H1 (cell line): ENCODE measurements at regions not wholly inside any gene's neighbourhood (a gene's known extent, or its start where the extent isn't known, plus 50 kb on each side); places are given as distances from the start of the nearest gene placed in this dataset.

ENCODE experiments used
- CTCF ChIA-PET: fragments of 300-600 bp; sonication (Branson Sonifier 250); formaldehyde crosslinking; loops from one replicate; lab custom pipeline; 2021; ENCODE audit not compliant: partially characterized antibody; lab: Charles Lee
- POLR2A ChIA-PET: fragments of 300-600 bp; sonication (Branson Sonifier 250); formaldehyde crosslinking; loops from one replicate; lab custom pipeline; 2021; ENCODE audit warnings: inconsistent platforms; ENCODE audit not compliant: partially characterized antibody; lab: Charles Lee
- DNase-seq, 2 experiments: peaks; one replicate each; pipeline versions ENCODE4 v3.0.0 to v3.0.0-alpha.2; 2010 to 2022; ENCODE audit warnings: low spot score in 2 of 2, low read depth in 1 of 2, mixed read lengths in 1 of 2
- FAIRE-seq: peaks from 2 replicates; lab custom pipeline; 2011; peaks lifted over from hg19 to GRCh38; lab: Jason Lieb, UNC
- H2AFZ ChIP-seq: 2 replicates; pipeline ENCODE4 v1.8.1; 2012; ENCODE audit warnings: low read length, inconsistent platforms
- H2AK5ac ChIP-seq: 2 replicates; pipeline ENCODE4 v1.6.1; 2013; ENCODE audit warnings: low read depth, low read length
- H2BK120ac ChIP-seq: replicated peaks from 2 replicates; pipeline ENCODE3; 2013; ENCODE audit warnings: low read depth, low read length, inconsistent platforms
- H2BK12ac ChIP-seq: 2 replicates; pipeline ENCODE4 v1.6.1; 2013; ENCODE audit warnings: low read depth, low read length
- H2BK15ac ChIP-seq: 2 replicates; pipeline ENCODE4 v1.6.1; 2013; ENCODE audit warnings: low read length
- H2BK20ac ChIP-seq: 2 replicates; pipeline ENCODE4 v1.6.1; 2013; ENCODE audit warnings: low read length
- H2BK5ac ChIP-seq: 2 replicates; pipeline ENCODE4 v1.6.1; 2013; ENCODE audit warnings: low read depth, low read length
- H3K14ac ChIP-seq: 2 replicates; pipeline ENCODE4 v1.6.1; 2013; ENCODE audit warnings: inconsistent platforms; ENCODE audit not compliant: insufficient read length
- H3K18ac ChIP-seq: 2 replicates; pipeline ENCODE4 v1.6.1; 2013; ENCODE audit warnings: low read length; ENCODE audit errors: extremely low read depth
- H3K23ac ChIP-seq: 2 replicates; pipeline ENCODE4 v1.6.1; 2013; ENCODE audit warnings: inconsistent platforms; ENCODE audit not compliant: insufficient read length
- H3K23me2 ChIP-seq: 2 replicates; pipeline ENCODE4 v1.6.1; 2013; ENCODE audit warnings: low read depth, low read length
- H3K27ac ChIP-seq: 2 replicates; pipeline ENCODE4 v1.6.1; 2011; ENCODE audit warnings: low read depth, low read length, inconsistent platforms
- H3K27me3 ChIP-seq, 4 experiments: replicated peaks in 1 of 4; 1 replicate in 1 of 4; 2 replicates in 3 of 4; pipeline versions ENCODE4 v1.6.1 to v1.8.1; 2011 to 2013; ENCODE audit warnings: low read length in 3 of 4, mild to moderate bottlenecking in 3 of 4, inconsistent platforms in 2 of 4, mixed read lengths in 2 of 4, moderate library complexity in 1 of 4; ENCODE audit not compliant: control insufficient read depth in 3 of 4, insufficient read depth in 3 of 4; ENCODE audit errors: extremely low read depth in 1 of 4
- H3K36me3 ChIP-seq, 4 experiments: 2 replicates each; pipeline versions ENCODE4 v1.6.1 to v1.8.1; 2011 to 2013; ENCODE audit warnings: mild to moderate bottlenecking in 4 of 4, low read length in 3 of 4, moderate library complexity in 2 of 4, control low read depth in 1 of 4, inconsistent platforms in 1 of 4; ENCODE audit not compliant: insufficient read depth in 4 of 4, control insufficient read depth in 2 of 4
- H3K4ac ChIP-seq: replicated peaks from 2 replicates; pipeline ENCODE3; 2013; ENCODE audit warnings: low read length, low read depth, mixed read lengths, inconsistent platforms; ENCODE audit not compliant: insufficient read length
- H3K4me1 ChIP-seq, 4 experiments: replicated peaks in 1 of 4; 1 replicate in 1 of 4; 2 replicates in 3 of 4; pipeline versions ENCODE4 v1.6.1 to v1.8.1; 2011 to 2013; ENCODE audit warnings: low read length in 3 of 4, inconsistent platforms in 2 of 4, mixed read lengths in 1 of 4; ENCODE audit not compliant: insufficient read depth in 4 of 4, control insufficient read depth in 3 of 4
- H3K4me2 ChIP-seq, 2 experiments: 2 replicates each; pipeline versions ENCODE4 v1.6.1 to v1.8.1; 2011 to 2013; ENCODE audit warnings: low read depth in 2 of 2, low read length in 2 of 2, control low read depth in 1 of 2, inconsistent platforms in 1 of 2, mild to moderate bottlenecking in 1 of 2; ENCODE audit not compliant: insufficient read depth in 1 of 2
- H3K4me3 ChIP-seq, 4 experiments: fragments of 200-600, 300-600 bp in 1 of 4; sonication (generic), shearing (Covaris generic), sonication (Bioruptor Twin) in 1 of 4; 2 replicates each; pipeline versions ENCODE4 v1.5.1 to v1.8.1; 2011 to 2016; ENCODE audit warnings: low read length in 4 of 4, low read depth in 3 of 4, control low read depth in 2 of 4, inconsistent platforms in 2 of 4, mild to moderate bottlenecking in 2 of 4, mixed read lengths in 1 of 4, moderate library complexity in 1 of 4; ENCODE audit not compliant: insufficient read depth in 2 of 4; ENCODE audit errors: extremely low read depth in 1 of 4
- H3K56ac ChIP-seq: replicated peaks from 2 replicates; pipeline ENCODE3; 2013; ENCODE audit warnings: low read depth, mild to moderate bottlenecking, mixed read lengths, low read length, inconsistent platforms; ENCODE audit not compliant: insufficient read length
- H3K79me1 ChIP-seq: 2 replicates; pipeline ENCODE4 v1.6.1; 2013; ENCODE audit warnings: low read depth, low read length, control low read depth
- H3K79me2 ChIP-seq, 2 experiments: 2 replicates each; pipeline versions ENCODE4 v1.6.1 to v1.8.1; 2012 to 2013; ENCODE audit warnings: low read length in 2 of 2, mild to moderate bottlenecking in 2 of 2, inconsistent platforms in 1 of 2; ENCODE audit not compliant: insufficient read depth in 2 of 2, control insufficient read depth in 1 of 2
- H3K9ac ChIP-seq, 4 experiments: replicated peaks in 1 of 4; 1 replicate in 1 of 4; 2 replicates in 3 of 4; pipeline versions ENCODE4 v1.6.1 to v1.8.1; 2011 to 2013; ENCODE audit warnings: low read depth in 3 of 4, low read length in 3 of 4, control low read depth in 2 of 4, mild to moderate bottlenecking in 2 of 4, moderate library complexity in 2 of 4, inconsistent platforms in 1 of 4; ENCODE audit errors: extremely low read depth in 1 of 4
- H3K9me3 ChIP-seq, 2 experiments: 2 replicates each; pipeline versions ENCODE4 v1.6.1 to v1.8.1; 2012 to 2013; ENCODE audit warnings: mild to moderate bottlenecking in 2 of 2, moderate library complexity in 2 of 2, control low read depth in 1 of 2, inconsistent platforms in 1 of 2, low read depth in 1 of 2, low read length in 1 of 2, mixed read lengths in 1 of 2; ENCODE audit not compliant: insufficient read depth in 2 of 2
- H4K20me1 ChIP-seq, 2 experiments: replicated peaks in 1 of 2; 2 replicates each; pipeline versions ENCODE3 to v1.8.1; 2011 to 2013; ENCODE audit warnings: inconsistent platforms in 2 of 2, low read length in 2 of 2, mild to moderate bottlenecking in 1 of 2; ENCODE audit not compliant: insufficient read depth in 2 of 2, control insufficient read depth in 1 of 2
- H4K5ac ChIP-seq: 2 replicates; pipeline ENCODE4 v1.6.1; 2013; ENCODE audit warnings: low read length, low read depth, mixed read lengths, inconsistent platforms; ENCODE audit not compliant: insufficient read length
- H4K8ac ChIP-seq: 2 replicates; pipeline ENCODE4 v1.8.0; 2013; ENCODE audit warnings: mild to moderate bottlenecking, moderate library complexity, low read length, inconsistent platforms; ENCODE audit not compliant: insufficient read depth; ENCODE audit errors: extremely low read depth
- H4K91ac ChIP-seq: replicated peaks from 2 replicates; pipeline ENCODE3; 2013; ENCODE audit warnings: low read length, mixed read lengths, inconsistent platforms; ENCODE audit not compliant: insufficient read length
- ASH2L ChIP-seq: fragments of 200-600, 300-600 bp; sonication (generic); IDR thresholded peaks from one replicate; pipeline ENCODE4 v1.7.1; 2017; ENCODE audit warnings: low read length
- BCL11A ChIP-seq, 2 experiments: IDR thresholded peaks; one replicate each; pipeline ENCODE4 v1.6.1; 2011; ENCODE audit warnings: low read depth in 2 of 2, low read length in 2 of 2, mild to moderate bottlenecking in 2 of 2
- BRCA1 ChIP-seq: IDR thresholded peaks from 2 replicates; pipeline ENCODE4 v1.6.1; 2012; ENCODE audit warnings: low read depth, low read length, improper control_type of control experiment
- CHD2 ChIP-seq: IDR thresholded peaks from 2 replicates; pipeline ENCODE4 v1.6.1; 2012; ENCODE audit warnings: low read length, improper control_type of control experiment
- CTBP2 ChIP-seq: IDR thresholded peaks from 2 replicates; pipeline ENCODE4 v1.7.0; 2011; ENCODE audit warnings: borderline replicate concordance, mild to moderate bottlenecking, moderate library complexity, mixed read lengths, low read length; ENCODE audit not compliant: insufficient read depth, insufficient read length
- EGR1 ChIP-seq: IDR thresholded peaks from 2 replicates; pipeline ENCODE4 v1.6.1; 2011; ENCODE audit warnings: low read depth, low read length, borderline replicate concordance
- EP300 ChIP-seq, 2 experiments: IDR thresholded peaks; 1 replicate in 1 of 2; 2 replicates in 1 of 2; pipeline ENCODE4 v1.6.1; 2011 to 2012; ENCODE audit warnings: low read depth in 2 of 2, low read length in 2 of 2, mild to moderate bottlenecking in 2 of 2, borderline replicate concordance in 1 of 2, inconsistent platforms in 1 of 2, moderate library complexity in 1 of 2
- HDAC6 ChIP-seq: IDR thresholded peaks from one replicate; pipeline ENCODE4 v1.7.1; 2012; ENCODE audit warnings: low read depth, mild to moderate bottlenecking, inconsistent platforms, low read length, moderate library complexity
- KDM4A ChIP-seq: IDR thresholded peaks from one replicate; pipeline ENCODE4 v1.7.1; 2012; ENCODE audit warnings: low read depth, mild to moderate bottlenecking, moderate library complexity, low read length, inconsistent platforms; ENCODE audit not compliant: severe bottlenecking
- SIRT6 ChIP-seq: IDR thresholded peaks from one replicate; pipeline ENCODE4 v1.7.1; 2012; ENCODE audit warnings: low read length, inconsistent platforms
- TBP ChIP-seq: IDR thresholded peaks from 2 replicates; pipeline ENCODE4 v1.6.1; 2011; ENCODE audit warnings: low read depth, low read length, improper control_type of control experiment
- TF ChIP-seq, protein P1 (sequence below): IDR thresholded peaks from 2 replicates; pipeline ENCODE4 v1.6.1; 2011; ENCODE audit warnings: low read depth, mild to moderate bottlenecking, low read length; ENCODE audit not compliant: insufficient read depth

DNA sequence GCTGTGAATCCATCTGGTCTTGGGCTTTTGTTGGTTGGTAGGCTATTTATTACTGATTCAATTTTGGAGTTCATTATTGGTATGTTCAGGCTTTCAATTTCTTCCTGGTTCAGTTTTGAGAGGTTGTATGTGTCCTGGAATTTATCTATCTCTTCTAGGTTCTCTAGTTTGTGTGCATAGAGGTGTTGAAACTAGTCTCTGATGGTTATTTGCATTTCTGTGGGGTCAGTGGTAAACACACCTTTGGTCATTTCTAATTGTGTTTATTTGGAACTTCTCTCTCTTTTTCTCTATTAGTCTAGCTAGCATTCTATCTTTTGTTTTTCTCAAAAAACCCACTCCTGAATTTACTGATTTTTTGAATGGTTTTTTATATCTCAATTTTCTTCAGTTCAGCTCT, 70.1 kb upstream of the IRAK1BP1 start:
- no peak overlapping the region for H2BK20ac ChIP-seq
- no peak overlapping the region for H2AK5ac ChIP-seq
- no peak for FAIRE-seq
- H4K20me1 ChIP-seq, result no peaks in the 10 kb centered on the region
- no peak overlapping the region for H3K56ac ChIP-seq
- H2BK5ac ChIP-seq, result no peak overlapping the region
- H3K23me2 ChIP-seq, result no peaks in the 10 kb centered on the region
- no peak overlapping the region for H3K4me2 ChIP-seq
- no peaks in the 10 kb centered on the region for H3K79me2 ChIP-seq
- no peak overlapping the region for H2AFZ ChIP-seq
- no peak overlapping the region for H2BK12ac ChIP-seq
- H3K4me3 ChIP-seq, result no peak overlapping the region
- H3K23ac ChIP-seq, result no peak overlapping the region
- no peak overlapping the region for H3K14ac ChIP-seq
- no peaks in the 10 kb centered on the region for H3K27me3 ChIP-seq
- no peaks in the 10 kb centered on the region for H3K79me1 ChIP-seq
- no peaks in the 10 kb centered on the region for H3K36me3 ChIP-seq
- ChIA-PET POLR2A (no interaction called here), CTCF (interaction anchor here (1.3 kb wide), 2 partner anchors 14 to 397 kb away, joined by 3 to 5 read pairs; no protein-coding TSS in a partner anchor)
- H2BK15ac ChIP-seq, result no peak overlapping the region
- H3K27ac ChIP-seq, result no peak overlapping the region
- H3K4ac ChIP-seq, result no peak overlapping the region
- no peak for DNase-seq
- H4K5ac ChIP-seq, result no peak overlapping the region
- no peak overlapping the region for H3K18ac ChIP-seq
- no peak overlapping the region for H3K9ac ChIP-seq
- H3K9me3 ChIP-seq, result no peaks in the 10 kb centered on the region
- H4K8ac ChIP-seq, result no peak overlapping the region
- TF ChIP-seq HDAC6, result no peak
- TF ChIP-seq BCL11A (IDR thresholded peaks at IDR 0.05; ENCODE audit: low read depth in 2 of 2, low read length in 2 of 2), result no peak
- TF ChIP-seq TBP, result no peak
- no peak for TF ChIP-seq SIRT6
- no peak for TF ChIP-seq CTBP2
- TF ChIP-seq EP300 (IDR thresholded peaks at IDR 0.05; ENCODE audit: borderline replicate concordance in 1 of 2, low read depth in 2 of 2, low read length in 2 of 2), result no peak
- no peak for TF ChIP-seq CHD2
- TF ChIP-seq ASH2L, result no peak
- no peak for TF ChIP-seq BRCA1
- TF ChIP-seq KDM4A, result no peak
- TF ChIP-seq EGR1, result no peak
- TF ChIP-seq, protein P1, sequence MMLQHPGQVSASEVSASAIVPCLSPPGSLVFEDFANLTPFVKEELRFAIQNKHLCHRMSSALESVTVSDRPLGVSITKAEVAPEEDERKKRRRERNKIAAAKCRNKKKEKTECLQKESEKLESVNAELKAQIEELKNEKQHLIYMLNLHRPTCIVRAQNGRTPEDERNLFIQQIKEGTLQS, result no peak
- H4K91ac ChIP-seq, result no peak overlapping the region
- H2BK120ac ChIP-seq, result no peak overlapping the region
- H3K4me1 ChIP-seq, result no peaks in the 10 kb centered on the region
